HG02884 (cell line): ENCODE measurements at regions not wholly inside any gene's neighbourhood (a gene's known extent, or its start where the extent isn't known, plus 50 kb on each side); places are given as distances from the start of the nearest gene placed in this dataset.
"Not testable (repeated sequence)": the region's sequence is repeated elsewhere in the genome, so short reads cannot be mapped to it uniquely, and the experiment has no call there.

ENCODE experiments used
- ATAC-seq: cut with Tn5 transposase; IDR thresholded peaks from one replicate; pipeline ENCODE4 v1.9.1; 2021; ENCODE audit warnings: mild to moderate bottlenecking, moderate library complexity; ENCODE audit not compliant: unreplicated experiment

GRCh38 chrX:98028691-98029090, 1145.0 kb downstream of the RPA4 start:
- ATAC-seq = no peak

GRCh38 chrX:98029861-98030260, 1146.2 kb downstream of the RPA4 start:
- no peak for ATAC-seq

GRCh38 chrX:98057176-98057575, 1173.5 kb downstream of the RPA4 start:
- no peak for ATAC-seq

GRCh38 chrX:98065151-98065550, 1181.4 kb downstream of the RPA4 start:
- ATAC-seq = no peak

GRCh38 chrX:98067611-98068010, 1183.9 kb downstream of the RPA4 start:
- no peak for ATAC-seq

- no peak for ATAC-seq
Observed at GRCh38 chrX:98068024-98068580, 1184.4 kb downstream of the RPA4 start.

GRCh38 chrX:98071331-98071730, 1187.6 kb downstream of the RPA4 start:
- no peak for ATAC-seq

- no peak for ATAC-seq
Observed at GRCh38 chrX:98077440-98077839, 1193.7 kb downstream of the RPA4 start.

GRCh38 chrX:98111684-98112083, 1228.0 kb downstream of the RPA4 start:
- ATAC-seq = no peak

GRCh38 chrX:98114021-98114420, 1230.3 kb downstream of the RPA4 start:
- ATAC-seq = no peak

GRCh38 chrX:98141466-98141865, 1257.8 kb downstream of the RPA4 start:
- ATAC-seq = no peak

- no peak for ATAC-seq
Observed at GRCh38 chrX:98191003-98191402, 1307.3 kb downstream of the RPA4 start.

- no peak for ATAC-seq
Observed at GRCh38 chrX:98194036-98194435, 1310.3 kb downstream of the RPA4 start.

GRCh38 chrX:98203800-98204199, 1320.1 kb downstream of the RPA4 start:
- ATAC-seq = no peak

- no peak for ATAC-seq
Observed at GRCh38 chrX:98207947-98208346, 1324.2 kb downstream of the RPA4 start.

- ATAC-seq = no peak
Observed at GRCh38 chrX:98231003-98231402, 1347.3 kb downstream of the RPA4 start.

GRCh38 chrX:98240061-98240460, 1356.4 kb downstream of the RPA4 start:
- ATAC-seq = not testable (repeated sequence)

GRCh38 chrX:98263135-98263534, 1379.4 kb downstream of the RPA4 start:
- ATAC-seq = no peak

- ATAC-seq = no peak
Observed at GRCh38 chrX:98289726-98290125, 1406.0 kb downstream of the RPA4 start.

GRCh38 chrX:98294310-98294709, 1410.6 kb downstream of the RPA4 start:
- no peak for ATAC-seq

- no peak for ATAC-seq
Observed at GRCh38 chrX:98296129-98296528, 1412.4 kb downstream of the RPA4 start.

GRCh38 chrX:98299785-98300184, 1416.1 kb downstream of the RPA4 start:
- ATAC-seq = no peak

- not testable (repeated sequence) for ATAC-seq
Observed at GRCh38 chrX:98300536-98300935, 1416.8 kb downstream of the RPA4 start.
